Upper lobe of right lung (tissue), 1 donor: ENCODE measurements at regions not wholly inside any gene's neighbourhood (a gene's known extent, or its start where the extent isn't known, plus 50 kb on each side); places are given as distances from the start of the nearest gene placed in this dataset.
"Not testable (repeated sequence)": the region's sequence is repeated elsewhere in the genome, so short reads cannot be mapped to it uniquely, and the experiment has no call there.

Experiments used
- ATAC-seq: fragments of 200-7000 bp; cut with Tn5 transposase; one replicate; pipeline ENCODE4 v1.9.1; 2020; ENCODE audit warnings: mild to moderate bottlenecking, moderate library complexity
- DNase-seq: peaks from one replicate; pipeline ENCODE4 v3.0.0-alpha.2; 2020
- H3K27ac ChIP-seq: fragments of 200-600 bp; one replicate; pipeline ENCODE4 v1.8.0; 2022
- H3K27me3 ChIP-seq: fragments of 200-600 bp; one replicate; pipeline ENCODE4 v1.8.0; 2022; ENCODE audit warnings: mild to moderate bottlenecking
- H3K36me3 ChIP-seq: fragments of 200-600 bp; one replicate; pipeline ENCODE4 v1.8.0; 2022
- H3K4me1 ChIP-seq: fragments of 200-600 bp; one replicate; pipeline ENCODE4 v1.8.0; 2022
- H3K4me3 ChIP-seq: fragments of 200-600 bp; one replicate; pipeline ENCODE4 v1.8.0; 2022; ENCODE audit warnings: mild to moderate bottlenecking
- H3K9me3 ChIP-seq: fragments of 200-600 bp; one replicate; pipeline ENCODE4 v1.8.0; 2022
- intact Hi-C: fragments of 100-400 bp; cut with DNase I; formaldehyde crosslinking; loops from one replicate; pipeline ENCODE4 v1.11.0; 2022
- TF ChIP-seq, protein P1 (sequence below): fragments of 200-600 bp; IDR thresholded peaks from one replicate; pipeline ENCODE4 v1.8.0; 2022; ENCODE audit warnings: antibody characterized with exemption
- donor health status: DM: no; HTN: yes; CAD: no; lungs with severe emphysema.

DNA sequence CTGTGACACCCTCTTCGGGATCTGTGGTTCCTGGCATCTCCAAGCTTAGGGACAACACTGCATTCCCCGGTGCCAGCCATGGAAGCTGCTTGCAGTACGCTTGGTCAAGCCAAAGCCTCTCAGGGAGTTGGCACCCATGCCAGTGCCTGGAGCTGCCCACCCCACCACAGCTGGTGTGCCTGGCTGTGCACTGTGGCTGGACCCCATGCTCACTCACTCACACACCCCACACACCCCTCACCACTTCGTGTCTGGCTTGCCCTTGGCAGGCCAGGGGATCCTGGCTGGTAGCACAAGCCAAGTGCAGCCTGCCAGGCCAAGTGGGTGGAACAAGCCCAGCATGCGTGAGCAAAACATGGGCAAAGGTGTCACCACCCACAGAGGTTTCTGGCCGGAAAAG lies 324.5 kb upstream of the PTGER4 start:
- no peak overlapping the region for H3K27ac ChIP-seq
- no peaks in the 10 kb centered on the region for H3K27me3 ChIP-seq
- H3K36me3 ChIP-seq, result no peaks in the 10 kb centered on the region
- no peak for ATAC-seq
- no peak for DNase-seq
- TF ChIP-seq, protein P1, sequence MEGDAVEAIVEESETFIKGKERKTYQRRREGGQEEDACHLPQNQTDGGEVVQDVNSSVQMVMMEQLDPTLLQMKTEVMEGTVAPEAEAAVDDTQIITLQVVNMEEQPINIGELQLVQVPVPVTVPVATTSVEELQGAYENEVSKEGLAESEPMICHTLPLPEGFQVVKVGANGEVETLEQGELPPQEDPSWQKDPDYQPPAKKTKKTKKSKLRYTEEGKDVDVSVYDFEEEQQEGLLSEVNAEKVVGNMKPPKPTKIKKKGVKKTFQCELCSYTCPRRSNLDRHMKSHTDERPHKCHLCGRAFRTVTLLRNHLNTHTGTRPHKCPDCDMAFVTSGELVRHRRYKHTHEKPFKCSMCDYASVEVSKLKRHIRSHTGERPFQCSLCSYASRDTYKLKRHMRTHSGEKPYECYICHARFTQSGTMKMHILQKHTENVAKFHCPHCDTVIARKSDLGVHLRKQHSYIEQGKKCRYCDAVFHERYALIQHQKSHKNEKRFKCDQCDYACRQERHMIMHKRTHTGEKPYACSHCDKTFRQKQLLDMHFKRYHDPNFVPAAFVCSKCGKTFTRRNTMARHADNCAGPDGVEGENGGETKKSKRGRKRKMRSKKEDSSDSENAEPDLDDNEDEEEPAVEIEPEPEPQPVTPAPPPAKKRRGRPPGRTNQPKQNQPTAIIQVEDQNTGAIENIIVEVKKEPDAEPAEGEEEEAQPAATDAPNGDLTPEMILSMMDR, result no peak
- no peaks in the 10 kb centered on the region for H3K4me1 ChIP-seq
- no peak overlapping the region for H3K4me3 ChIP-seq
- no peaks in the 10 kb centered on the region for H3K9me3 ChIP-seq
- intact Hi-C loops, result no loop called here

DNA sequence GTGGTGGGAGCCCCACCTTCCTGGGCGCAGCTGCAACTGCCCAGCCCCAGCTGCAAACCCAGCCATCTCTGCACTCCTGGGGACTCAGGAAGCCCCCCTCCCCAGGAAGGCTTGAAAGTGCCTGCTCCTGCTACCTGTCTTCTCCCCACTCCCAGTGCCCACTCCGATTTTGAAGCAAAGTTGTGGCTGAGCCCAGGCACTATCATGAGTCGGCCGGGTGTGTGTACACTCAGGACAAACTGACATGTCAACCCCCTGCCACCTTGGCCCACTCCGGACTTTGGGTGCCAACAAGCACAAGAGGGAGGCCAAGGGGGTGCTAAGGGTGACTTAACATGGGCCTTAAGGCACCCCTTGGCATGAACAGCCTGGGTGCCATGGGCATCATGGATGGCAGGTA lies 325.5 kb upstream of the PTGER4 start:
- no peak for ATAC-seq
- TF ChIP-seq, protein P1, result no peak
- no peak for DNase-seq
- Histone ChIP-seq H3K4me1 (no peaks in the 10 kb centered on the region), H3K27me3 (no peaks in the 10 kb centered on the region), H3K4me3 (no peak overlapping the region), H3K36me3 (no peaks in the 10 kb centered on the region), H3K9me3 (no peaks in the 10 kb centered on the region), H3K27ac (no peak overlapping the region)
- intact Hi-C loops, result no loop called here

DNA sequence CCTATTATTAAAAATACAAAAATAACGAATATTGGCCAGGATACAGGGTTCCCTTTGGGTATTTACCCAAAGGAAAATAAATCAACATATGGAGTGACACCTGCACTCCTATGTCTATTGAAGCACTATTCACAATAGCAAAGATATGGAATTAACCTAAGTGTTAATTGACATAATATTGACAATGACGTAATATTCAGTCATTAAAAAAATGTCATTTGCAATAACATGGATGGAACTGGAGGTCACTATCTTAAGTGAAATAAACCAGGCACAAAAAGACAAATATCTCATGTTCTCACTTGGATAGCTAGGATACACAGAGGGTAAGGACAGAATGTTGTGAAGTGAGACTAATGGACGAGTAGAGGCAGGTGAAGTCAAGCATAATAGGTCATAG lies 326.3 kb upstream of the PTGER4 start:
- intact Hi-C loops, result no loop called here
- Histone ChIP-seq H3K4me3 (no peak overlapping the region), H3K27ac (no peak overlapping the region), H3K9me3 (no peaks in the 10 kb centered on the region), H3K27me3 (no peaks in the 10 kb centered on the region), H3K36me3 (no peaks in the 10 kb centered on the region), H3K4me1 (no peaks in the 10 kb centered on the region)
- TF ChIP-seq, protein P1, result no peak
- DNase-seq (no peak), ATAC-seq (no peak)

DNA sequence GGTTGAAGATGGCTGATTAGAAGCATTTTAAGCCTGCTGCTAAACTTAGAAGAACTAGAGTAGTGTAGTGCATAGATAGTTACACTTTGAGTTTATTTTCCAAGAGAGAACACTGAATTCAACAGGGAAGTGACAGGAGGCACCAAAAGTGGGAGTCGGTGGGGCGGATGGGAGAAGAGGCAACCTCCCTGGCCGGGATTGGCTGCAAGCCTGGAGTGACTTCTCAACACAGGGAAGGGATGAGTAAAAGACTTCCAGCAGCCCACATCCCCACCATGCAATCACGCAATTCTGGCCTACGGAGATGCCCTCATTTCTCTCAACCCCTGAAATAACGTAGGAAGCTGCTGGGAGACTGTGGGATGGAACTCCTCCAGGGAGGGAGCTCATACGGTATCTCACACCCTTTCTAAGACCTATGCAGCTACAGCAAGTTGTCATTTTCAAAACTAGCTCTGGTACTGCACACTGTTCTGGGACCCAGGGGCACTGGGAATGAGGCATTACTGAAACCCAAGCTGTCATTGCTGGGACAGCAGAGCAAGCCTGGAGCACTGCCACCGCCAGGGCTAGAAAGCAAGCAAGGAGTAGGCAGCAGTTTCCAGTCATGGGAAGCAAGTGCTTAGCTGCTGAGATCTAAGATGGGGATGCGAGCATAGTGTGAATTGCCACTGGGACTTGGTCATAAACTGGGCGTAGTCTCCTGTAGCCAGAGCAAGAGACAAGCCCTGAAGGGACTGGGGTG lies 331.6 kb upstream of the PTGER4 start:
- no peak for DNase-seq
- H3K27me3 ChIP-seq, result no peaks in the 10 kb centered on the region
- H3K4me1 ChIP-seq, result no peaks in the 10 kb centered on the region
- no peak overlapping the region for H3K4me3 ChIP-seq
- intact Hi-C loops, result no loop called here
- no peaks in the 10 kb centered on the region for H3K36me3 ChIP-seq
- TF ChIP-seq, protein P1, result no peak
- H3K9me3 ChIP-seq, result no peaks in the 10 kb centered on the region
- no peak for ATAC-seq
- no peak overlapping the region for H3K27ac ChIP-seq

DNA sequence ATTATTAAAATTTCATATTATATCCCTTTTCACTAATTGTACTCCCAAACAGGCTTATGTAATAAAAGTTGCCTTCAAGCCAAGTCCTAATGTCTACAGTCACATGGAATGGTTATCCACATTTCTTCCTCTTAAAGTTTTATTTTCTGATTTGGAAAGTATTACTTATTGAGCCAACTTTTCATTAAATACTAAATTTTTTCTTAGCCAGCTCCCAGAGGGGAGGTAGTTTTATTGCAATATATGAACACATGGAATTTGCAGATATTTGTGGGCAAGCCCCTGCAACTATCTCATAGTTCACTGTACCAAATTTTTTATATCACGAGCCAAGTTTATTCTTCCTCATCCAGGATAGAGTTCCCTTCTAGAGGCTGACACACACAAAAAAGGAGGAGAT lies 332.8 kb upstream of the PTGER4 start:
- Histone ChIP-seq H3K36me3 (no peaks in the 10 kb centered on the region), H3K4me3 (no peak overlapping the region), H3K4me1 (no peaks in the 10 kb centered on the region), H3K9me3 (no peaks in the 10 kb centered on the region), H3K27me3 (no peaks in the 10 kb centered on the region), H3K27ac (no peak overlapping the region)
- ATAC-seq (no peak), DNase-seq (no peak)
- TF ChIP-seq, protein P1, result no peak
- intact Hi-C loops, result no loop called here

DNA sequence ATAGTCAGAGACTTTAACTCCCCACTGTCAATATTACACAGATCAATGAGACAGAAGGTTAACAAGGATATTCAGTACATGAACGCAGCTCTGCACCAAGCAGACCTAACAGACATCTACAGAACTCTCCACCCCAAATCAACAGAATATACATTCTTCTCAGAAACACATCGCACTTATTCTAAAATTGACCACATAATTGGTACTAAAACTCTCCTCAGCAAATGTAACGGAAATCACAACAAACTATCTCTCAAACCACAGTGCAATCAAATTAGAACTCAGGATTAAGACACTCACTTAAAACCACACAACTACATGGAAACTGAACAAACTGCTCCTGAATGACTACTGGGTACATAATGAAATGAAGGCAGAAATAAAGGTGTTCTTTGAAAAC lies 341.3 kb upstream of the PTGER4 start:
- H3K4me1 ChIP-seq, H3K27ac ChIP-seq, intact Hi-C loops: not testable (repeated sequence)

More for the DNA sequence above, 341.3 kb upstream of the PTGER4 start:
- not testable (repeated sequence) for H3K36me3 ChIP-seq, H3K27me3 ChIP-seq, H3K4me3 ChIP-seq, H3K9me3 ChIP-seq, DNase-seq, ATAC-seq
